Lower leg skin (tissue), 4 donors: ENCODE measurements at regions not wholly inside any gene's neighbourhood (a gene's known extent, or its start where the extent isn't known, plus 50 kb on each side); places are given as distances from the start of the nearest gene placed in this dataset.

Experiments used
- DNase-seq, 2 donors: peaks; one replicate each; pipeline ENCODE4 v3.0.0-alpha.2; 2019; ENCODE audit warnings: low spot score in 2 of 2
- H3K4me3 ChIP-seq: fragments of 200-600 bp; sonication (generic); 2 replicates; pipeline ENCODE4 v1.5.1; 2017; ENCODE audit warnings: mild to moderate bottlenecking, low read depth; ENCODE audit not compliant: poor library complexity, severe bottlenecking
- CTCF ChIP-seq, 3 donors: fragments of 450-650 bp; IDR thresholded peaks; one replicate each; pipeline ENCODE4 v1.5.1; 2016; ENCODE audit warnings: antibody characterized with exemption in 3 of 3, mild to moderate bottlenecking in 3 of 3, moderate library complexity in 2 of 3
- POLR2A ChIP-seq, 2 donors: fragments of 450-650 bp; IDR thresholded peaks; one replicate each; pipeline ENCODE4 v1.6.1; 2016 to 2017; ENCODE audit warnings: antibody characterized with exemption in 2 of 2, mild to moderate bottlenecking in 1 of 2, moderate library complexity in 1 of 2
- WGBS, 2 donors: methylation state at CpG; one replicate each; pipeline ENCODE4 v1.1.5; 2018; 5-methylcytosine and 5-hydroxymethylcytosine counted together
- intact Hi-C: fragments of 100-400 bp; cut with DNase I; formaldehyde crosslinking; loops from one replicate; pipeline ENCODE4 v1.15.0; 2023; ENCODE audit warnings: low total_unique reads

GRCh38 chr11:96520939-96521338 is 131.1 kb downstream of the JRKL start:
- H3K4me3 ChIP-seq, result no peak overlapping the region
- no peak for DNase-seq
- intact Hi-C loops, result no loop called here
- no peak for TF ChIP-seq CTCF (IDR thresholded peaks at IDR 0.05)
- no peak for TF ChIP-seq POLR2A (IDR thresholded peaks at IDR 0.05)

GRCh38 chr11:96523656-96524055 is 133.8 kb downstream of the JRKL start:
- TF ChIP-seq CTCF (IDR thresholded peaks at IDR 0.05) (no peak), POLR2A (IDR thresholded peaks at IDR 0.05) (no peak)
- 77 to 78% methylated on average over 2 of the region's 2 CpGs for WGBS, 2 donors
- no peak overlapping the region for H3K4me3 ChIP-seq
- no peak for DNase-seq
- intact Hi-C loops, result no loop called here

GRCh38 chr11:96524475-96524874 is 134.7 kb downstream of the JRKL start:
- intact Hi-C loops, result no loop called here
- no peak overlapping the region for H3K4me3 ChIP-seq
- TF ChIP-seq CTCF (IDR thresholded peaks at IDR 0.05) (no peak), POLR2A (IDR thresholded peaks at IDR 0.05) (no peak)
- WGBS, 2 donors, result 72 to 96% methylated on average over 1 of the region's 1 CpG
- DNase-seq, result no peak

- no peak for TF ChIP-seq POLR2A (IDR thresholded peaks at IDR 0.05)
- no peak for DNase-seq
- H3K4me3 ChIP-seq, result no peak overlapping the region
- intact Hi-C loops, result no loop called here
- WGBS, 2 donors, result 33 to 52% methylated on average over 1 of the region's 1 CpG
Measured at GRCh38 chr11:96530473-96530872, 140.7 kb downstream of the JRKL start.

GRCh38 chr11:96538104-96538503 is 148.3 kb downstream of the JRKL start:
- DNase-seq, result no peak
- H3K4me3 ChIP-seq, result no peak overlapping the region
- no peak for TF ChIP-seq POLR2A (IDR thresholded peaks at IDR 0.05)
- no peak for TF ChIP-seq CTCF (IDR thresholded peaks at IDR 0.05)
- intact Hi-C loops, result no loop called here
- 65 to 73% methylated on average over 4 of the region's 4 CpGs for WGBS, 2 donors

- H3K4me3 ChIP-seq, result no peak overlapping the region
- TF ChIP-seq POLR2A (IDR thresholded peaks at IDR 0.05), result no peak
- no peak for TF ChIP-seq CTCF (IDR thresholded peaks at IDR 0.05)
- no peak for DNase-seq
- intact Hi-C loops, result no loop called here
Measured at GRCh38 chr11:96538622-96539021, 148.8 kb downstream of the JRKL start.
